H1 (cell line): ENCODE measurements at regions not wholly inside any gene's neighbourhood (a gene's known extent, or its start where the extent isn't known, plus 50 kb on each side); places are given as distances from the start of the nearest gene placed in this dataset.

Experiments
- CTCF ChIA-PET: fragments of 300-600 bp; sonication (Branson Sonifier 250); formaldehyde crosslinking; loops from one replicate; lab custom pipeline; 2021; ENCODE audit not compliant: partially characterized antibody; lab: Charles Lee
- POLR2A ChIA-PET: fragments of 300-600 bp; sonication (Branson Sonifier 250); formaldehyde crosslinking; loops from one replicate; lab custom pipeline; 2021; ENCODE audit warnings: inconsistent platforms; ENCODE audit not compliant: partially characterized antibody; lab: Charles Lee
- DNase-seq, 2 experiments: peaks; one replicate each; pipeline versions ENCODE4 v3.0.0 to v3.0.0-alpha.2; 2010 to 2022; ENCODE audit warnings: low spot score in 2 of 2, low read depth in 1 of 2, mixed read lengths in 1 of 2
- FAIRE-seq: peaks from 2 replicates; lab custom pipeline; 2011; peaks lifted over from hg19 to GRCh38; lab: Jason Lieb, UNC
- H2AFZ ChIP-seq: 2 replicates; pipeline ENCODE4 v1.8.1; 2012; ENCODE audit warnings: low read length, inconsistent platforms
- H2AK5ac ChIP-seq: 2 replicates; pipeline ENCODE4 v1.6.1; 2013; ENCODE audit warnings: low read depth, low read length
- H2BK120ac ChIP-seq: replicated peaks from 2 replicates; pipeline ENCODE3; 2013; ENCODE audit warnings: low read depth, low read length, inconsistent platforms
- H2BK12ac ChIP-seq: 2 replicates; pipeline ENCODE4 v1.6.1; 2013; ENCODE audit warnings: low read depth, low read length
- H2BK15ac ChIP-seq: 2 replicates; pipeline ENCODE4 v1.6.1; 2013; ENCODE audit warnings: low read length
- H2BK20ac ChIP-seq: 2 replicates; pipeline ENCODE4 v1.6.1; 2013; ENCODE audit warnings: low read length
- H2BK5ac ChIP-seq: 2 replicates; pipeline ENCODE4 v1.6.1; 2013; ENCODE audit warnings: low read depth, low read length
- H3K14ac ChIP-seq: 2 replicates; pipeline ENCODE4 v1.6.1; 2013; ENCODE audit warnings: inconsistent platforms; ENCODE audit not compliant: insufficient read length
- H3K18ac ChIP-seq: 2 replicates; pipeline ENCODE4 v1.6.1; 2013; ENCODE audit warnings: low read length; ENCODE audit errors: extremely low read depth
- H3K23ac ChIP-seq: 2 replicates; pipeline ENCODE4 v1.6.1; 2013; ENCODE audit warnings: inconsistent platforms; ENCODE audit not compliant: insufficient read length
- H3K23me2 ChIP-seq: 2 replicates; pipeline ENCODE4 v1.6.1; 2013; ENCODE audit warnings: low read depth, low read length
- H3K27ac ChIP-seq: 2 replicates; pipeline ENCODE4 v1.6.1; 2011; ENCODE audit warnings: low read depth, low read length, inconsistent platforms
- H3K27me3 ChIP-seq, 4 experiments: replicated peaks in 1 of 4; 1 replicate in 1 of 4; 2 replicates in 3 of 4; pipeline versions ENCODE4 v1.6.1 to v1.8.1; 2011 to 2013; ENCODE audit warnings: low read length in 3 of 4, mild to moderate bottlenecking in 3 of 4, inconsistent platforms in 2 of 4, mixed read lengths in 2 of 4, moderate library complexity in 1 of 4; ENCODE audit not compliant: control insufficient read depth in 3 of 4, insufficient read depth in 3 of 4; ENCODE audit errors: extremely low read depth in 1 of 4
- H3K36me3 ChIP-seq, 4 experiments: 2 replicates each; pipeline versions ENCODE4 v1.6.1 to v1.8.1; 2011 to 2013; ENCODE audit warnings: mild to moderate bottlenecking in 4 of 4, low read length in 3 of 4, moderate library complexity in 2 of 4, control low read depth in 1 of 4, inconsistent platforms in 1 of 4; ENCODE audit not compliant: insufficient read depth in 4 of 4, control insufficient read depth in 2 of 4
- H3K4ac ChIP-seq: replicated peaks from 2 replicates; pipeline ENCODE3; 2013; ENCODE audit warnings: low read length, low read depth, mixed read lengths, inconsistent platforms; ENCODE audit not compliant: insufficient read length
- H3K4me1 ChIP-seq, 4 experiments: replicated peaks in 1 of 4; 1 replicate in 1 of 4; 2 replicates in 3 of 4; pipeline versions ENCODE4 v1.6.1 to v1.8.1; 2011 to 2013; ENCODE audit warnings: low read length in 3 of 4, inconsistent platforms in 2 of 4, mixed read lengths in 1 of 4; ENCODE audit not compliant: insufficient read depth in 4 of 4, control insufficient read depth in 3 of 4
- H3K4me2 ChIP-seq, 2 experiments: 2 replicates each; pipeline versions ENCODE4 v1.6.1 to v1.8.1; 2011 to 2013; ENCODE audit warnings: low read depth in 2 of 2, low read length in 2 of 2, control low read depth in 1 of 2, inconsistent platforms in 1 of 2, mild to moderate bottlenecking in 1 of 2; ENCODE audit not compliant: insufficient read depth in 1 of 2
- H3K4me3 ChIP-seq, 4 experiments: fragments of 200-600, 300-600 bp in 1 of 4; sonication (generic), shearing (Covaris generic), sonication (Bioruptor Twin) in 1 of 4; 2 replicates each; pipeline versions ENCODE4 v1.5.1 to v1.8.1; 2011 to 2016; ENCODE audit warnings: low read length in 4 of 4, low read depth in 3 of 4, control low read depth in 2 of 4, inconsistent platforms in 2 of 4, mild to moderate bottlenecking in 2 of 4, mixed read lengths in 1 of 4, moderate library complexity in 1 of 4; ENCODE audit not compliant: insufficient read depth in 2 of 4; ENCODE audit errors: extremely low read depth in 1 of 4
- H3K56ac ChIP-seq: replicated peaks from 2 replicates; pipeline ENCODE3; 2013; ENCODE audit warnings: low read depth, mild to moderate bottlenecking, mixed read lengths, low read length, inconsistent platforms; ENCODE audit not compliant: insufficient read length
- H3K79me1 ChIP-seq: 2 replicates; pipeline ENCODE4 v1.6.1; 2013; ENCODE audit warnings: low read depth, low read length, control low read depth
- H3K79me2 ChIP-seq, 2 experiments: 2 replicates each; pipeline versions ENCODE4 v1.6.1 to v1.8.1; 2012 to 2013; ENCODE audit warnings: low read length in 2 of 2, mild to moderate bottlenecking in 2 of 2, inconsistent platforms in 1 of 2; ENCODE audit not compliant: insufficient read depth in 2 of 2, control insufficient read depth in 1 of 2
- H3K9ac ChIP-seq, 4 experiments: replicated peaks in 1 of 4; 1 replicate in 1 of 4; 2 replicates in 3 of 4; pipeline versions ENCODE4 v1.6.1 to v1.8.1; 2011 to 2013; ENCODE audit warnings: low read depth in 3 of 4, low read length in 3 of 4, control low read depth in 2 of 4, mild to moderate bottlenecking in 2 of 4, moderate library complexity in 2 of 4, inconsistent platforms in 1 of 4; ENCODE audit errors: extremely low read depth in 1 of 4
- H3K9me3 ChIP-seq, 2 experiments: 2 replicates each; pipeline versions ENCODE4 v1.6.1 to v1.8.1; 2012 to 2013; ENCODE audit warnings: mild to moderate bottlenecking in 2 of 2, moderate library complexity in 2 of 2, control low read depth in 1 of 2, inconsistent platforms in 1 of 2, low read depth in 1 of 2, low read length in 1 of 2, mixed read lengths in 1 of 2; ENCODE audit not compliant: insufficient read depth in 2 of 2
- H4K20me1 ChIP-seq, 2 experiments: replicated peaks in 1 of 2; 2 replicates each; pipeline versions ENCODE3 to v1.8.1; 2011 to 2013; ENCODE audit warnings: inconsistent platforms in 2 of 2, low read length in 2 of 2, mild to moderate bottlenecking in 1 of 2; ENCODE audit not compliant: insufficient read depth in 2 of 2, control insufficient read depth in 1 of 2
- H4K5ac ChIP-seq: 2 replicates; pipeline ENCODE4 v1.6.1; 2013; ENCODE audit warnings: low read length, low read depth, mixed read lengths, inconsistent platforms; ENCODE audit not compliant: insufficient read length
- H4K8ac ChIP-seq: 2 replicates; pipeline ENCODE4 v1.8.0; 2013; ENCODE audit warnings: mild to moderate bottlenecking, moderate library complexity, low read length, inconsistent platforms; ENCODE audit not compliant: insufficient read depth; ENCODE audit errors: extremely low read depth
- H4K91ac ChIP-seq: replicated peaks from 2 replicates; pipeline ENCODE3; 2013; ENCODE audit warnings: low read length, mixed read lengths, inconsistent platforms; ENCODE audit not compliant: insufficient read length
- ASH2L ChIP-seq: fragments of 200-600, 300-600 bp; sonication (generic); IDR thresholded peaks from one replicate; pipeline ENCODE4 v1.7.1; 2017; ENCODE audit warnings: low read length
- ATF2 ChIP-seq: IDR thresholded peaks from 2 replicates; pipeline ENCODE4 v1.6.1; 2012; ENCODE audit warnings: low read length, inconsistent platforms
- CHD2 ChIP-seq: IDR thresholded peaks from 2 replicates; pipeline ENCODE4 v1.6.1; 2012; ENCODE audit warnings: low read length, improper control_type of control experiment
- CTBP2 ChIP-seq: IDR thresholded peaks from 2 replicates; pipeline ENCODE4 v1.7.0; 2011; ENCODE audit warnings: borderline replicate concordance, mild to moderate bottlenecking, moderate library complexity, mixed read lengths, low read length; ENCODE audit not compliant: insufficient read depth, insufficient read length
- CTCF ChIP-seq, 3 experiments: IDR thresholded peaks; 1 replicate in 2 of 3; 2 replicates in 1 of 3; pipeline versions ENCODE4 v1.5.1 to v1.6.1; 2011; ENCODE audit warnings: low read length in 3 of 3, mild to moderate bottlenecking in 3 of 3, inconsistent platforms in 2 of 3, low read depth in 1 of 3, moderate library complexity in 1 of 3; ENCODE audit not compliant: insufficient read depth in 1 of 3; ENCODE audit errors: control extremely low read depth in 1 of 3
- JUND ChIP-seq: IDR thresholded peaks from 2 replicates; pipeline ENCODE4 v1.6.1; 2011; ENCODE audit warnings: mild to moderate bottlenecking, improper control_type of control experiment, low read length
- KDM1A ChIP-seq: fragments of 200-600, 300-600 bp; sonication (generic); IDR thresholded peaks from 2 replicates; pipeline ENCODE4 v1.7.1; 2016; ENCODE audit warnings: mild to moderate bottlenecking, low read length, borderline replicate concordance
- PHF8 ChIP-seq: fragments of 200-600 bp; sonication (generic); conservative IDR thresholded peaks from 2 replicates; pipeline ENCODE4 v1.7.1; 2012; ENCODE audit warnings: low read depth, mild to moderate bottlenecking, inconsistent platforms, low read length, moderate library complexity
- POU5F1 ChIP-seq: IDR thresholded peaks from 2 replicates; pipeline ENCODE4 v1.6.1; 2011; ENCODE audit warnings: low read depth, mild to moderate bottlenecking, low read length, moderate library complexity
- SAP30 ChIP-seq: fragments of 300-600 bp; sonication (generic); IDR thresholded peaks from 2 replicates; pipeline ENCODE4 v1.7.1; 2012; ENCODE audit warnings: low read length, moderate library complexity, mild to moderate bottlenecking, inconsistent platforms; ENCODE audit not compliant: insufficient read depth, insufficient replicate concordance
- ZNF274 ChIP-seq: IDR thresholded peaks from 2 replicates; pipeline ENCODE4 v1.7.0; 2012; ENCODE audit warnings: low read length, borderline replicate concordance; ENCODE audit errors: extremely low read depth
- WGBS, 2 experiments: shearing (Covaris generic) in 1 of 2; methylation state at CpG; one replicate each; pipeline versions ENCODE4 v1.1.6 to v1.1.7; 2013 to 2015; ENCODE audit warnings: low lambda C conversion rate in 2 of 2, mixed read lengths in 2 of 2, inconsistent platforms in 1 of 2, low coverage in 1 of 2, missing lambda C conversion rate in 1 of 2; ENCODE audit not compliant: insufficient replicate concordance in 2 of 2, insufficient coverage in 1 of 2, insufficient read length in 1 of 2; ENCODE audit errors: extremely low coverage in 1 of 2, missing lambda C conversion rate in 1 of 2; 5-methylcytosine and 5-hydroxymethylcytosine counted together

- no peak overlapping the region for H4K8ac ChIP-seq
- no peak for TF ChIP-seq PHF8
- TF ChIP-seq CTCF (IDR thresholded peaks at IDR 0.05; ENCODE audit: control extremely low read depth in 1 of 3, insufficient read depth in 1 of 3, low read depth in 1 of 3, low read length in 3 of 3): no peak
- no peak for TF ChIP-seq ATF2
- TF ChIP-seq CHD2: no peak
- no peak for TF ChIP-seq POU5F1
- TF ChIP-seq CTBP2: no peak
- TF ChIP-seq KDM1A: no peak
- no peak for TF ChIP-seq ASH2L
- no peak for TF ChIP-seq SAP30
- TF ChIP-seq ZNF274: no peak
- no peak for TF ChIP-seq JUND
Measured at GRCh38 chr7:156203923-156204322, 391.7 kb upstream of the SHH start.

More at GRCh38 chr7:156203923-156204322, 391.7 kb upstream of the SHH start:
- Histone ChIP-seq H4K5ac (no peak overlapping the region), H2BK20ac (no peak overlapping the region), H3K27me3 (no peaks in the 10 kb centered on the region), H3K79me2 (no peaks in the 10 kb centered on the region), H3K4me2 (no peak overlapping the region), H3K9me3 (no peaks in the 10 kb centered on the region), H2BK120ac (no peak overlapping the region), H3K36me3 (no peaks in the 10 kb centered on the region), H3K4ac (no peak overlapping the region), H2BK12ac (no peak overlapping the region), H3K14ac (no peak overlapping the region), H2BK5ac (no peak overlapping the region), H4K91ac (no peak overlapping the region), H4K20me1 (no peaks in the 10 kb centered on the region), H2BK15ac (no peak overlapping the region), H3K23me2 (no peaks in the 10 kb centered on the region), H2AK5ac (no peak overlapping the region), H3K79me1 (no peaks in the 10 kb centered on the region), H3K4me1 (no peaks in the 10 kb centered on the region), H3K18ac (no peak overlapping the region), H3K23ac (no peak overlapping the region), H3K27ac (no peak overlapping the region), H3K4me3 (no peak overlapping the region), H3K56ac (no peak overlapping the region), H3K9ac (no peak overlapping the region), H2AFZ (no peak overlapping the region)
- FAIRE-seq: no peak
- no peak for DNase-seq
- WGBS, 2 experiments: 94% methylated on average over 10 of the region's 10 CpGs; no CpG with 5 or more reads in 1 of the 2 experiments
- ChIA-PET POLR2A (no interaction called here), CTCF (no interaction called here)
